ENCODE measurements at regions not wholly inside any gene's neighbourhood (a gene's known extent, or its start where the extent isn't known, plus 50 kb on each side); places are given as distances from the start of the nearest gene placed in this dataset.

GRCh38 chr3:164655462-164655861, 422.8 kb downstream of the SI start (continued):
- no peak for TF ChIP-seq REST (IDR thresholded peaks at IDR 0.05; ENCODE audit: low read depth)
- TF ChIP-seq SIN3A (IDR thresholded peaks at IDR 0.05; ENCODE audit: low read depth): no peak
- no peak for TF ChIP-seq CEBPB (IDR thresholded peaks at IDR 0.05; ENCODE audit: low read depth)
- TF ChIP-seq EZH2 (IDR thresholded peaks at IDR 0.05): no peak
- no peak for TF ChIP-seq MAX (IDR thresholded peaks at IDR 0.05)

GRCh38 chr3:164641071-164641470, 437.2 kb downstream of the SI start:
- Histone ChIP-seq H3K9ac (ENCODE audit: low read length) (no peak overlapping the region), H3K4me1 (ENCODE audit: control insufficient read depth in 1 of 2, insufficient read depth in 2 of 2, low read length in 2 of 2) (no peaks in the 10 kb centered on the region), H2AFZ (ENCODE audit: low read depth, low read length, poor library complexity, severe bottlenecking) (no peak overlapping the region), H3K79me2 (ENCODE audit: insufficient read depth, low read length) (no peaks in the 10 kb centered on the region), H3K4me2 (ENCODE audit: low read length) (no peak overlapping the region), H4K20me1 (ENCODE audit: insufficient read depth) (no peaks in the 10 kb centered on the region), H3K27me3 (ENCODE audit: insufficient read depth, low read length) (no peaks in the 10 kb centered on the region), H3K9me3 (ENCODE audit: control insufficient read depth in 1 of 2, insufficient read depth in 1 of 2, low read depth in 1 of 2, low read length in 2 of 2) (no peaks in the 10 kb centered on the region), H3K36me3 (ENCODE audit: control insufficient read depth in 1 of 2, insufficient read depth in 2 of 2, low read length in 2 of 2) (no peaks in the 10 kb centered on the region), H3K4me3 (replicated peaks in 1 of 2; ENCODE audit: low read depth in 1 of 2, low read length in 2 of 2) (no peak overlapping the region), H3K9me2 (ENCODE audit: insufficient read depth) (no peaks in the 10 kb centered on the region), H3K27ac (ENCODE audit: low read depth, low read length) (no peak overlapping the region)
- intact Hi-C loops (cut with micrococcal nuclease): no loop called here
- no TSS peak for BruUV-seq (replicated peaks)
- CTCF ChIA-PET: no interaction called here
- POLR2A ChIA-PET: no interaction called here
- RAD21 ChIA-PET (ENCODE audit: low non-redundant PET in 1 of 2, low total read pairs in 2 of 2, uncharacterized antibody in 2 of 2, unreplicated experiment in 2 of 2): no interaction called here
- DNase-seq (ENCODE audit: low read depth, low spot score): no peak
- no peak for ATAC-seq
- no peak for TF ChIP-seq SP1 (IDR thresholded peaks at IDR 0.05; ENCODE audit: low read depth)
- TF ChIP-seq CBX3 (IDR thresholded peaks at IDR 0.05; ENCODE audit: low read depth): no peak
- no peak for TF ChIP-seq FOSL1 (IDR thresholded peaks at IDR 0.05; ENCODE audit: low read depth)
- no peak for TF ChIP-seq EGR1 (IDR thresholded peaks at IDR 0.05; ENCODE audit: low read depth)
- no peak for TF ChIP-seq REST (IDR thresholded peaks at IDR 0.05; ENCODE audit: low read depth)
- no peak for TF ChIP-seq CEBPB (IDR thresholded peaks at IDR 0.05; ENCODE audit: low read depth)
- no peak for TF ChIP-seq POLR2A (IDR thresholded peaks at IDR 0.05; ENCODE audit: borderline replicate concordance, extremely low read depth, insufficient read depth, insufficient read length)
- TF ChIP-seq ATF3 (IDR thresholded peaks at IDR 0.05): no peak
- TF ChIP-seq SRF (IDR thresholded peaks at IDR 0.05; ENCODE audit: low read depth): no peak
- TF ChIP-seq MAX (IDR thresholded peaks at IDR 0.05): no peak
- no peak for TF ChIP-seq EZH2 (IDR thresholded peaks at IDR 0.05)
- no peak for TF ChIP-seq TCF7L2 (IDR thresholded peaks at IDR 0.05; ENCODE audit: borderline replicate concordance, extremely low read depth, insufficient read depth, insufficient read length)
- no peak for TF ChIP-seq CTCF (IDR thresholded peaks at IDR 0.05 in 2 of 3, conservative IDR thresholded peaks at IDR 0.05 in 1 of 3; ENCODE audit: borderline replicate concordance in 1 of 3, insufficient read depth in 1 of 3, low read depth in 2 of 3, low read length in 2 of 3)
- TF ChIP-seq ELF1 (IDR thresholded peaks at IDR 0.05; ENCODE audit: borderline replicate concordance, low read depth): no peak
- no peak for TF ChIP-seq ZNF274 (IDR thresholded peaks at IDR 0.05; ENCODE audit: low read depth, low read length)
- TF ChIP-seq RAD21 (IDR thresholded peaks at IDR 0.05; ENCODE audit: low read depth): no peak

Measured in HCT116 (cell line).